Ascending aorta (tissue), 2 donors: ENCODE measurements at regions not wholly inside any gene's neighbourhood (a gene's known extent, or its start where the extent isn't known, plus 50 kb on each side); places are given as distances from the start of the nearest gene placed in this dataset.

Source experiments
- DNase-seq, 2 donors: peaks; one replicate each; pipeline ENCODE4 v3.0.0-alpha.2; 2019; ENCODE audit warnings: low spot score in 2 of 2
- H3K27ac ChIP-seq, 2 donors: fragments of 200-600 bp; sonication (generic); one replicate each; pipeline ENCODE4 v1.5.1; 2016 to 2017; ENCODE audit warnings: mild to moderate bottlenecking in 1 of 2
- H3K27me3 ChIP-seq: fragments of 200-600 bp; sonication (generic); one replicate; pipeline ENCODE4 v1.5.1; 2017
- H3K36me3 ChIP-seq, 2 donors: fragments of 200-600 bp; sonication (generic); one replicate each; pipeline ENCODE4 v1.5.1; 2016
- H3K4me1 ChIP-seq, 2 donors: fragments of 200-600 bp; sonication (generic); one replicate each; pipeline ENCODE4 v1.5.1; 2016 to 2017; ENCODE audit warnings: mild to moderate bottlenecking in 1 of 2
- H3K4me3 ChIP-seq, 2 donors: fragments of 200-600 bp; sonication (generic); one replicate each; pipeline ENCODE4 v1.5.1; 2016 to 2017; ENCODE audit warnings: mild to moderate bottlenecking in 1 of 2
- H3K9me3 ChIP-seq, 2 donors: fragments of 200-600 bp; sonication (generic); one replicate each; pipeline ENCODE4 v1.5.1; 2016
- intact Hi-C: fragments of 100-400 bp; cut with DNase I; formaldehyde crosslinking; loops from one replicate; pipeline ENCODE4 v1.15.1; 2023
- TF ChIP-seq, protein P1 (sequence below), 3 experiments: fragments of 200-600 bp in 2 of 3; fragments of 450-650 bp in 1 of 3; sonication (generic) in 2 of 3; IDR thresholded peaks; one replicate each; pipeline ENCODE4 v1.5.1; 2016 to 2019; ENCODE audit warnings: antibody characterized with exemption in 3 of 3, mild to moderate bottlenecking in 1 of 3, moderate library complexity in 1 of 3

DNA sequence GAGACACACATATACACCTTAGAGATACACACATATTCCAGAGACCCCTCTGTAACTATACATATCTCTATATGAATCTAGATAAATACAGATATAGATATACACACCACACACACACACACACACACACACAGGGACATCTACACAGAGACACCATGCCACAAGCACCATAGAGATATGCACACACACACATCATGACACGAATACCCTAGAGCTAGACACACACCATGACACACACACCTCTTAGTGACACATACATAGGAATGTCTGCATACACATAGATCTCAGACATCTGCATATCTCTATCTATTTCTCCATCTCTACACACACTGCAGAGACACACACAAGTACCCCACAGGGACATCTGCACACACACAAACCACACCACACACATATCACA, 270.0 kb downstream of the CYRIA start:
- Histone ChIP-seq H3K4me3 (no peak overlapping the region), H3K9me3 (no peaks in the 10 kb centered on the region), H3K4me1 (no peaks in the 10 kb centered on the region), H3K27ac (no peak overlapping the region), H3K36me3 (no peaks in the 10 kb centered on the region), H3K27me3 (no peaks in the 10 kb centered on the region)
- intact Hi-C loops, result no loop called here
- TF ChIP-seq, protein P1, sequence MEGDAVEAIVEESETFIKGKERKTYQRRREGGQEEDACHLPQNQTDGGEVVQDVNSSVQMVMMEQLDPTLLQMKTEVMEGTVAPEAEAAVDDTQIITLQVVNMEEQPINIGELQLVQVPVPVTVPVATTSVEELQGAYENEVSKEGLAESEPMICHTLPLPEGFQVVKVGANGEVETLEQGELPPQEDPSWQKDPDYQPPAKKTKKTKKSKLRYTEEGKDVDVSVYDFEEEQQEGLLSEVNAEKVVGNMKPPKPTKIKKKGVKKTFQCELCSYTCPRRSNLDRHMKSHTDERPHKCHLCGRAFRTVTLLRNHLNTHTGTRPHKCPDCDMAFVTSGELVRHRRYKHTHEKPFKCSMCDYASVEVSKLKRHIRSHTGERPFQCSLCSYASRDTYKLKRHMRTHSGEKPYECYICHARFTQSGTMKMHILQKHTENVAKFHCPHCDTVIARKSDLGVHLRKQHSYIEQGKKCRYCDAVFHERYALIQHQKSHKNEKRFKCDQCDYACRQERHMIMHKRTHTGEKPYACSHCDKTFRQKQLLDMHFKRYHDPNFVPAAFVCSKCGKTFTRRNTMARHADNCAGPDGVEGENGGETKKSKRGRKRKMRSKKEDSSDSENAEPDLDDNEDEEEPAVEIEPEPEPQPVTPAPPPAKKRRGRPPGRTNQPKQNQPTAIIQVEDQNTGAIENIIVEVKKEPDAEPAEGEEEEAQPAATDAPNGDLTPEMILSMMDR (IDR thresholded peaks at IDR 0.05), result no peak
- no peak for DNase-seq

DNA sequence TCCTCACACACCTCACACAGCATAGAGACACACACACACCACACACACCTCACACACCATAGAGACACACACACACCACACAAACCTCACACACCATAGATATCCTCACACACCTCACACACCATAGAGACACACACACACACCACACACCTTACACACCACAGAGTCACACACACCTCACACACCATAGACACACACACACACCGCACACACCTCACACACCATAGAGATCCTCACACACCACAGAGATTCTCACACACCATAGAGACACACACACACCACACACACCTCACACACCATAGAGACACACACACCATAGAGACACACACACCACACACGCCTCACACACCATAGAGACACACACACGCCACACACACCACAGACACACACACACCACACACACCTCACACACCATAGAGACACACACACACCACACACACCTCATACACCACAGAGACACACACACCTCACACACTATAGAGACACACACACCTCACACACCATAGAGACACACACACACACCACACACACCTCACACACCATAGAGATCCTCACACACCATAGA, 270.6 kb downstream of the CYRIA start:
- no peaks in the 10 kb centered on the region for H3K27me3 ChIP-seq
- H3K27ac ChIP-seq, result no peak overlapping the region
- no peaks in the 10 kb centered on the region for H3K4me1 ChIP-seq
- DNase-seq, result no peak
- H3K9me3 ChIP-seq, result no peaks in the 10 kb centered on the region
- TF ChIP-seq, protein P1 (IDR thresholded peaks at IDR 0.05), result no peak
- no peak overlapping the region for H3K4me3 ChIP-seq
- intact Hi-C loops, result no loop called here
- no peaks in the 10 kb centered on the region for H3K36me3 ChIP-seq

DNA sequence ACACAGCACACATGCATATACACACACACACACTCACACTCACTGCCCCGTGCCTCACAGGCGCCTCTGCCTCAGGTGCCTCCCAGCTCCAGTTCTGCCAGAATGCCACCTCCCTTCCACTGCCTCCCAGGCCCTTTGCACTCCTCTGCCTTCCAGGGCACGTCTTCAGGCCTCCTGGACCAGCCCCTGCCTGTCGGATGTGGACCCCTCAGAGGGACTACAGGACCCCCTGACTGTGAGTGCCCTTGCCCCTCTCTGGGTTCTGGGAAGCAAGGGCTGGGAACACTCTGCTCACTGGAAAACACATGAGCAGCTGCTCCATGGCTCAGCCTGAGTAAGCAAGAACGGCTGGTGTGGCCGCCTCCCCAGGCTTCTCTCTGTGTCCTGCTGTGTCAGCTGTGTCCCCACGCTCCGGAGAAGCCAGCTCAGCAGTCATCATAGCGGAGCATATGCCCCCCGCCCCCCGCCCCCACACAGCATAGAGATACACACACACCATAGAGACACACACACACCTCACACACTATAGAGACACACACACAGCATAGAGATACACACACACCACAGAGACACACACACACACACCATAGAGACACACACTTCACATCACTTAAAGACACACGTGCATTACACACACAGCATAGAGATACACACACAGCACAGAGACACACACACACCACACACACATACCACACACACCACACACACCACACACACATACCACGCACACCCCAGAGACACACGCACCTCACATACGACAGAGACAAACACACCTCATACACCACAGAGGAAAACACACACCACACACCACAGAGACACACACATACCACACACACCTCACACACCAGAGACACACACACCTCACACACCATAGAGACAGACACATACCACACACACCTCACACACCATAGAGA, 271.3 kb downstream of the CYRIA start:
- H3K27ac ChIP-seq, result no peak overlapping the region
- H3K36me3 ChIP-seq, result no peaks in the 10 kb centered on the region

DNA sequence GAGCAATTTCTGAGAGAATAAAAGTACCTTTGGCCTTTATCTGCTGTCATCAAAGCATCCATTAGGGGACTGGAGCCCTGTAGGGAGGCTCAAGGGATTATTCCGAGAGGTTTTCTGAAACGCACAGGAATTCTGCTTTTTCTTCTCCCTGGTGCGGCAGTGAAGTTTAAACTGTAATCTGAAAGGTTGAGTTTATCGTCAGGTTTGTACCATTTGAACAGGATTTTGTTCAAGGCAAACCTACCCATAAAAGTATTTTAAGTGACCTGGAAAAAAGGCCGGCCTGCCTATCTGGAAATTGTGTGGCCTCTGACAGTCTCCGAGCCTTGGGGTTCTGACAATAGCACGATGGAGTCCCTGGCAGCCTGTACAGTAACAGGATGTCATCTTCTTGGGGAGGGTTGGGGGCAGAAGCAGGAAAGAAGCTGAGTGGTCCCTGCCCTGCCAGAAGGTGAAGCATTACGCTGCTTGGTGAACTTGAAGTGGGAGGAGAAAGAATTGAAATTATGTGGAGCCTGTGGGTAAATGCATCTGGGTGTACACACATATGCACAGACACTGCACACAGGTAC, 272.0 kb downstream of the CYRIA start:
- TF ChIP-seq, protein P1 (IDR thresholded peaks at IDR 0.05), result no peak
- no peak for DNase-seq
- intact Hi-C loops, result no loop called here
- Histone ChIP-seq H3K36me3 (no peaks in the 10 kb centered on the region), H3K27ac (no peak overlapping the region), H3K27me3 (no peaks in the 10 kb centered on the region), H3K4me1 (no peaks in the 10 kb centered on the region), H3K4me3 (no peak overlapping the region), H3K9me3 (no peaks in the 10 kb centered on the region)

More for the DNA sequence above, 271.3 kb downstream of the CYRIA start:
- H3K27me3 ChIP-seq, result no peaks in the 10 kb centered on the region
- intact Hi-C loops, result no loop called here
- no peak overlapping the region for H3K4me3 ChIP-seq
- TF ChIP-seq, protein P1 (IDR thresholded peaks at IDR 0.05), result no peak
- no peaks in the 10 kb centered on the region for H3K4me1 ChIP-seq
- no peak for DNase-seq
- H3K9me3 ChIP-seq, result no peaks in the 10 kb centered on the region

DNA sequence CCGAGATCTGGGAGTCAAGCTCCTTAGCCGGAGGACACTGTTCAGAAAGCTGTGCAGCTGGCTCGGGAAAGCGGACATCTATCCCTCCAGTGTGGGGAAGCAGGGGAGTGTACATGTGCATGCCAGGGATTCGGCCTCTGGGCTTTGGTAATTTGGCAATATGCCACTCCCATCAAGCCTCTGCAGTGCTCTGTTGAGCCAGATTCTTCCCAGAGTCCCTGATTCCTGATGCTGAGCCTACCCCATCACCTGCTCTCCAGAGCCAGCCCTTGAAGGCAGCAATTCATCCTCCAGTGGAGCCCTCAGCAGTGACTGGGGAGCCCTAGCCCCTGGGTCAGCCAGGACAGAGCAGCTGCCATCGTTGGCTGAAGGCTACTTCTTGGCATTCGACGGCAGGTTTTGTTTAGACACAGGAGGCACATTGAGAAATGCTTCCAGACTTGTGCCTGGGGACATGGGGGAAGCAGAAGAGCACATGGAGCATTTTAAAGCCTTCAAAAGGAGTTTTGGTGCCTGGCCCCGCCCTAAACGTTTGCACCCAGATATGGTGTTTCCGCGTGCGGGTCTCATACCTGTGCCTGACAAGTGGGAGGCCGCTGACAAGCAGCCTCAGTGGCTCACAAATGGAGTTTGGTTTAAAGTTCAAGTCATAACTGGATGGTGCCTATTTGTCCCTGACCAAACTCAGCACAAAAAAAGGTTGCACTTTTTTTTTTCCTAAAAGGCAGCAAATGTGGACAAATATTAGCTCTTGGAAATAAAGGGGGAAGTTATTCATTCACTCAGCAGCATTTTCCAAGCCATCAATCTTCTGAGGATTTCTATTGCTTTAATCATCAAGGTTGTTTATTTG, 272.8 kb downstream of the CYRIA start:
- Histone ChIP-seq H3K27ac (no peak overlapping the region), H3K9me3 (no peaks in the 10 kb centered on the region), H3K4me3 (no peak overlapping the region), H3K36me3 (no peaks in the 10 kb centered on the region), H3K27me3 (no peaks in the 10 kb centered on the region), H3K4me1 (no peaks in the 10 kb centered on the region)
- TF ChIP-seq, protein P1 (IDR thresholded peaks at IDR 0.05), result no peak
- DNase-seq, result no peak
- intact Hi-C loops, result no loop called here
